Thymus (tissue), 11 donors: ENCODE measurements at regions not wholly inside any gene's neighbourhood (a gene's known extent, or its start where the extent isn't known, plus 50 kb on each side); places are given as distances from the start of the nearest gene placed in this dataset.
"Not testable (repeated sequence)": the region's sequence is repeated elsewhere in the genome, so short reads cannot be mapped to it uniquely, and the experiment has no call there.

ENCODE experiments used
- DNase-seq, 9 donors: peaks; one replicate each; pipeline ENCODE4 v3.0.0-alpha.2; 2013; ENCODE audit warnings: low spot score in 9 of 9, low read depth in 6 of 9, missing footprints in 1 of 9
- H3K27ac ChIP-seq, 2 donors: one replicate each; pipeline ENCODE4 v1.5.1; 2013; ENCODE audit warnings: control low read depth in 1 of 2, low read depth in 1 of 2, low read length in 1 of 2, mild to moderate bottlenecking in 1 of 2, moderate library complexity in 1 of 2
- H3K27me3 ChIP-seq, 2 donors: one replicate each; pipeline ENCODE4 v1.5.1; 2013; ENCODE audit warnings: low read length in 1 of 2; ENCODE audit not compliant: control insufficient read depth in 2 of 2, insufficient read depth in 1 of 2
- H3K36me3 ChIP-seq, 2 donors: one replicate each; pipeline ENCODE4 v1.5.1; 2013; ENCODE audit warnings: low read length in 1 of 2, mild to moderate bottlenecking in 1 of 2, moderate library complexity in 1 of 2; ENCODE audit not compliant: control insufficient read depth in 2 of 2, insufficient read depth in 2 of 2
- H3K4me1 ChIP-seq, 2 donors: one replicate each; pipeline ENCODE4 v1.5.1; 2013; ENCODE audit warnings: low read length in 2 of 2; ENCODE audit not compliant: control insufficient read depth in 2 of 2, insufficient read depth in 2 of 2
- H3K4me3 ChIP-seq, 2 donors: one replicate each; pipeline ENCODE4 v1.5.1; 2013; ENCODE audit warnings: low read length in 2 of 2, control low read depth in 1 of 2, mild to moderate bottlenecking in 1 of 2
- H3K9me3 ChIP-seq, 2 donors: one replicate each; pipeline ENCODE4 v1.5.1; 2013; ENCODE audit warnings: low read length in 1 of 2, mild to moderate bottlenecking in 1 of 2; ENCODE audit not compliant: control insufficient read depth in 2 of 2, insufficient read depth in 1 of 2
- WGBS: extraction: QIAGEN DNeasy Blood & Tissue Kit; methylation state at CpG from one replicate; pipeline ENCODE4 v1.1.7; 2013; 5-methylcytosine and 5-hydroxymethylcytosine counted together
- donor health status: healthy.

GRCh38 chr2:155485141-155485842 lies 786.8 kb downstream of the KCNJ3 start:
- Histone ChIP-seq H3K27ac (no peak overlapping the region), H3K4me3 (no peak overlapping the region), H3K9me3 (no peaks in the 10 kb centered on the region), H3K4me1 (no peaks in the 10 kb centered on the region), H3K27me3 (no peaks in the 10 kb centered on the region), H3K36me3 (no peaks in the 10 kb centered on the region)
- no peak for DNase-seq
- WGBS: 85% methylated on average over 3 of the region's 3 CpGs

GRCh38 chr2:155481141-155481540 lies 782.6 kb downstream of the KCNJ3 start:
- Histone ChIP-seq H3K27me3 (no peaks in the 10 kb centered on the region), H3K27ac (no peak overlapping the region), H3K36me3 (no peaks in the 10 kb centered on the region), H3K4me1 (no peaks in the 10 kb centered on the region), H3K9me3 (no peaks in the 10 kb centered on the region), H3K4me3 (no peak overlapping the region)
- DNase-seq: no peak

- H3K9me3 ChIP-seq, H3K4me1 ChIP-seq, H3K27ac ChIP-seq, DNase-seq, H3K27me3 ChIP-seq, H3K4me3 ChIP-seq, H3K36me3 ChIP-seq: not testable (repeated sequence)
- 85% methylated on average over 13 of the region's 14 CpGs for WGBS
Observed at GRCh38 chr2:155472018-155472417, 773.5 kb downstream of the KCNJ3 start.

GRCh38 chr2:155456222-155456621 lies 757.7 kb downstream of the KCNJ3 start:
- no peaks in the 10 kb centered on the region for H3K9me3 ChIP-seq
- H3K4me3 ChIP-seq: no peak overlapping the region
- no peaks in the 10 kb centered on the region for H3K27me3 ChIP-seq
- H3K36me3 ChIP-seq: no peaks in the 10 kb centered on the region
- no peaks in the 10 kb centered on the region for H3K4me1 ChIP-seq
- DNase-seq: no peak
- no peak overlapping the region for H3K27ac ChIP-seq
- WGBS: 93% methylated on average over 1 of the region's 1 CpG

GRCh38 chr2:155442755-155443372 lies 744.4 kb downstream of the KCNJ3 start:
- no peak for DNase-seq
- H3K9me3 ChIP-seq: no peaks in the 10 kb centered on the region
- no peaks in the 10 kb centered on the region for H3K4me1 ChIP-seq
- H3K36me3 ChIP-seq: no peaks in the 10 kb centered on the region
- no peaks in the 10 kb centered on the region for H3K27me3 ChIP-seq
- H3K4me3 ChIP-seq: no peak overlapping the region
- 87% methylated on average over 2 of the region's 2 CpGs for WGBS
- H3K27ac ChIP-seq: no peak overlapping the region

- Histone ChIP-seq H3K4me1 (no peaks in the 10 kb centered on the region), H3K9me3 (no peaks in the 10 kb centered on the region), H3K27me3 (no peaks in the 10 kb centered on the region), H3K27ac (no peak overlapping the region), H3K36me3 (no peaks in the 10 kb centered on the region), H3K4me3 (no peak overlapping the region)
- WGBS: 87% methylated on average over 2 of the region's 2 CpGs
- DNase-seq: no peak
Observed at GRCh38 chr2:155442088-155442487, 743.6 kb downstream of the KCNJ3 start.

GRCh38 chr2:155431004-155431507 lies 732.6 kb downstream of the KCNJ3 start:
- DNase-seq: no peak
- no peak overlapping the region for H3K4me3 ChIP-seq
- H3K36me3 ChIP-seq: no peaks in the 10 kb centered on the region
- no peak overlapping the region for H3K27ac ChIP-seq
- 95% methylated on average over 9 of the region's 9 CpGs for WGBS
- no peaks in the 10 kb centered on the region for H3K27me3 ChIP-seq
- no peaks in the 10 kb centered on the region for H3K4me1 ChIP-seq
- H3K9me3 ChIP-seq: no peaks in the 10 kb centered on the region

GRCh38 chr2:155427470-155427869 lies 729.0 kb downstream of the KCNJ3 start:
- Histone ChIP-seq H3K9me3 (no peaks in the 10 kb centered on the region), H3K36me3 (no peaks in the 10 kb centered on the region), H3K27ac (no peak overlapping the region), H3K4me1 (no peaks in the 10 kb centered on the region), H3K4me3 (no peak overlapping the region), H3K27me3 (no peaks in the 10 kb centered on the region)
- WGBS: 72% methylated on average over 1 of the region's 1 CpG
- DNase-seq: no peak

- no peaks in the 10 kb centered on the region for H3K9me3 ChIP-seq
- no peaks in the 10 kb centered on the region for H3K4me1 ChIP-seq
- H3K27ac ChIP-seq: no peak overlapping the region
- H3K27me3 ChIP-seq: no peaks in the 10 kb centered on the region
- DNase-seq: no peak
- 72% methylated on average over 2 of the region's 2 CpGs for WGBS
- H3K4me3 ChIP-seq: no peak overlapping the region
- no peaks in the 10 kb centered on the region for H3K36me3 ChIP-seq
Observed at GRCh38 chr2:155424518-155424917, 726.0 kb downstream of the KCNJ3 start.
